GM21737 (cell line): ENCODE measurements at regions not wholly inside any gene's neighbourhood (a gene's known extent, or its start where the extent isn't known, plus 50 kb on each side); places are given as distances from the start of the nearest gene placed in this dataset.
"Not testable (repeated sequence)": the region's sequence is repeated elsewhere in the genome, so short reads cannot be mapped to it uniquely, and the experiment has no call there.

ENCODE experiments used
- ATAC-seq: cut with Tn5 transposase; IDR thresholded peaks from one replicate; pipeline ENCODE4 v1.9.1; 2021; ENCODE audit warnings: mild to moderate bottlenecking, moderate library complexity; ENCODE audit not compliant: unreplicated experiment

DNA sequence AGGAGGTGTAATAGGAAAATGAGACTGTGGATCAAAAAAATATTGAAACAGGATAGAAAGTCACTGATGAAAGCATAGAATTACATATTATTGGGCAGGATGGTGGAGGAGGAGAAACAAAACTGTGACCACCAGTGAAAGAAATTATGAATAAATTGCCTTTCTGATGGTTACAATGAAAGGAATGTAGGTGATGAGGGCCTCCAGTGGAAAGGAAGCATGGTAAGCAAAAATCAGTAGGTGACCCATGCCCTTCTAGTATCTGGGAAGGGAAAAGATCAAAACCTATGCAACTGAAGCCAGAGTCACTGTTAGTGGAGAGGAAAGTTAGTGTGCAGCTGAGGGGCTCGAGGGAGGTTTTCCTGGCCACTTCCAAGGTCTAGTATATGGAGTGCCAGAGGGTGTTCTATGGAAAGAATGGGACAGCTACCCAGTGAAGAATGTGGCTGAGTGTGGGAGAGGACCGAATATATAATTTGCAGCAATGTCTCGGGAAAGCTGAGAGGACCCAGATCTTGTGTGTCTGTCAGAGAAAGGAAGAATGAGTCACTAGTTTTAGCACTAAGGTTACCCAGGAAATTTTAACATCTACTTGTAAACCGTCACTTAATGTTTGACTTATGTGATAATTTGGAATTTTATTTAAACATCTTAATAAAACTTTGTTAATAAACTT lies 146.2 kb downstream of the NFKBIZ start:
- ATAC-seq: no peak

- ATAC-seq: peak; percentile 73
These were observed 147.5 kb downstream of the NFKBIZ start for GRCh38 chr3:101996832-101997231.

DNA sequence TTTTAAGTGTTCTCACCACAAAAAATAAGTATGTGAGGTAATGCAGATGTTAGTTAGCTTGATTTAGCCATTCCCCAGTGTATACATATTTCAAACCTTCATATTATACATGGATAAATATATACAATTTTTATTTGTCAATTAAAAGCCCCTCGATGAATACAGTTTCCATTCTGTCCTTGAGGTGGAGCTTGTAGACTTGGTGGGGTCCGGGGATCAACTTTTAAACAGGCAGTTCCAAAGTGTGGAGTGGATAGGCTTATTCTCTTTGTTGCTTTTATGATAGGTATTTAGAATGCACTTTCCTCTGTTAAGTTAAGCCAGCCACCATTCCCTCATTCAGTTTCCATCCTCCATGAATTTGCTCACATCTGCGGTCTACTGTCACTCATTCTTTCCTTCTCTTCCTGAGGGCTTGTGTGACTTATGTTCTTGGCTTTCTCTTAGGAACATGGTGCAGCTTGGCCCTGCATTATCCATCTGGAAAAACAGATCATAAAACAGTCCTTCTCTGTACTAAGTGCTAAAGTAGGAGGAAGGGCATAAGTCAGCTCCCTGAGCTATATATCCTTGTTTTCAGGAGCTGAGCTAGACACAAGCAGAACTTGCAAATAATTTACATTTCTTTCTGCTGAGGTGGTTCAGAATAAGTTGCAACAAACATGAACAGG lies 149.1 kb downstream of the NFKBIZ start:
- ATAC-seq: no peak

DNA sequence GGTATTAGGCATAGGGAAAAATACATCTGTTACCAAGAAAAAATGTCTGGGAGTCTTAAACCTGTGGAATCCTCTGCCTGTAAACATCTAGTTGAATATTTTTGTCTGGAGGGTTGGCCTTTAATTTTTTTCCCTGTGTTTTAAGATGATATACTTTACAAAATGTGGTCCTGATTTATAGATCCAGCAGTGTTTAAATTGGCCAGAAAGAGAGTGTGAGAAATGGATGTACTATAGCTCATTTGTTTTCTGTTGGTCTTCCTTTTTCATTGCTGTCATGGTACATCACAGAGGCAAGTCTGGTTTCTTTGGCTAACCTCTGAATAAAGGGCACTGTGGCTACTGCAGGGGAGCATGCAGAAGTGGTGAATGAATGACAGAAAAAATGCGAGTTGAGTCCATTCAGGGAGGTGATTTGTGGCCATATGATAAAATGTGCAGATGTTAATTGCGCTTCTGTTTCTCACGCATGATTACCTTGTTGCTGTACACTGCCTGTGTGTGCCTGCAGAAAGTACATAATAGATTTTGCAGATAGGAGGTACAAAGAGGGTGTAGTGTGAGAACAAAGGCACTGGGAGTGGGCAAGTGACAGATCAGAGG lies 150.0 kb downstream of the NFKBIZ start:
- ATAC-seq: no peak

GRCh38 chr3:102000620-102001209 lies 151.4 kb downstream of the NFKBIZ start:
- ATAC-seq: no peak

- no peak for ATAC-seq
These were observed 152.7 kb downstream of the NFKBIZ start for GRCh38 chr3:102002056-102002455.

DNA sequence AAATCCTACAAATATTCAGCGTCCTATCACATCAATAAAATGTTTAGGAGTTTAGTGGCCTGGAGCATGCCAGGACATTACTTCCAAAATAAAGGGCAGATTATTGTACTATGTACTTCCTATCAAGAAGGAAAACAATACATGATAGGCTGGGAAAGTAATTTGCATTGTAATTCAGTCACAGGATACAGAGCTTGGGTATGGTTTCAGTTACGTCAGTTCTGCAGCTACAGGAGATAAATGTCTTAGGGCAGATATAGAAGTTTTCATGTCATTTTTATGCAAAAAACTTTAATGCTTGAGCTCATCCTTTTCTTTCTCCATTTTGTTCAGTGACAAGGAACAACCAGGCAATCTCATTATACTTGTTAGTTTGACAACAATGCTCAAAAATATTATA lies 155.2 kb downstream of the NFKBIZ start:
- ATAC-seq: no peak

GRCh38 chr3:102005551-102005950 lies 156.2 kb downstream of the NFKBIZ start:
- no peak for ATAC-seq

DNA sequence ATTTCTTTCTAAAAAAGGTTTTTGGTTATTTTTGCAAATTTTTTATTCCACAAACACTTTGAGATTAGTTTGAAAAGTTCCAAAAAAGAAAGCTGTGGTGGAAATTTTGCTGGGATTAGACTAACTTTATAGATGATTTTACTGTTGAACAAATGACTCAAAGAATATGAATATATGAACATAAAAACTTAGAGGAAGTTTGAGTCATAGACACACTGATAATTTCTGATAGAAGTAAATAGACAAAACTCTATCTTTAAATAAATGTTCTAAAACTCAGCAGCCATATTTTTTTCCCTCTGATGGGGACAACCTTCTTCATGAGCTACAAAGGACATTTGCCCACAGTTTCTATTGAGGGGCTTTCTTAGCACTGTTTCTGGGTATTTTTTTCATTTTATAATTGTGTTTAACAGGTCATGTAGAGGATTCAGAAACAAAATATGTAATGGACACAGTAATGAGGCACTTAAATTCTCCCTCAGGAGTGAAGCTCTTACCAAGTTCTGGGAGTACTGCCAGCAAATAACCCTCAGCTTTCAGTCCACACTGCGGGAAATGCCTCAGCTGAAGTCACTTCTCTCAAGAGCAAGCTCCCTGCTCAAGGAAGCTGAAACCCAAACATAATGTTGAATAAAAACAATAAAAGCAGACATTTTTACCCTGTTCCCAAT lies 157.6 kb downstream of the NFKBIZ start:
- ATAC-seq: no peak

- ATAC-seq: not testable (repeated sequence)
These were observed 159.1 kb downstream of the NFKBIZ start for GRCh38 chr3:102008436-102008835.

DNA sequence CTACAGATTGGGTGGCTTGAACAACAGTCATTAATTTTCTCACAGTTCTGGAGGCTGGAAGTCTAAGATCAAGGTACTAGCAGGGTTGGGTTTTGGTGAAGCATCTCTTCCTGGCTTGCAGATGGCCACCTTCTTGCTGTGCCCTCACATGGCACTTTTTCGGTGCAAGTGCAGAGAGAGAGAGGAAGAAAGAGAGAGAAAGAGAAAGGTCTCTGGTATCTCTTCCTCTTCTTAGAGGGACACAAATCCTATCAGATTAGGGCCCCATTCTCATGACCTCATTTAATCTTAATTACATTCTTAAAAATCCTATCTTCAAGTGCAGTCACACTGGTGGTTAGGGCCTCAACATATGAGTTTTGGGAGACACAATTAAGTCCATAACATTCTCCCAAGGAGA lies 167.1 kb downstream of the NFKBIZ start:
- no peak for ATAC-seq

- ATAC-seq: no peak
These were observed 168.5 kb downstream of the NFKBIZ start for GRCh38 chr3:102017784-102018183.

GRCh38 chr3:102018551-102018950 lies 169.2 kb downstream of the NFKBIZ start:
- no peak for ATAC-seq

DNA sequence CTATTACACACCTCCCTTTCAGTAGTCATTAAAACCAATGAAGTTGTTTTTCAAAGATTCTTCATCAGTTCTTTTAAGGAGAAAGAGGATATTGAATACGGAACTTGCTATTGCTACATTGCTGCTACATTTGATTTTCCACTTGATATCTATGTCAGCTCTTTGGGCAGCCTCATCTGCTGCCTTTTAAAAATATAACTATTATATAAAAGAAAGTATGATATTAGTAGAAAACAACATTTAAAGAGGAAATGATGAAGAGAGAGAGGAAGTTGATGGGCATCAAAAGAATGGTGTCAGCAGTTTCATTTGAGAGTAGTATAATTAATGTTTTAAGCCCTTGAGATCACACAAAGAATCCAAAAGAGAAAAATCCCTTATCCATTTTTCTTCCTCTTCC lies 171.4 kb downstream of the NFKBIZ start:
- no peak for ATAC-seq

DNA sequence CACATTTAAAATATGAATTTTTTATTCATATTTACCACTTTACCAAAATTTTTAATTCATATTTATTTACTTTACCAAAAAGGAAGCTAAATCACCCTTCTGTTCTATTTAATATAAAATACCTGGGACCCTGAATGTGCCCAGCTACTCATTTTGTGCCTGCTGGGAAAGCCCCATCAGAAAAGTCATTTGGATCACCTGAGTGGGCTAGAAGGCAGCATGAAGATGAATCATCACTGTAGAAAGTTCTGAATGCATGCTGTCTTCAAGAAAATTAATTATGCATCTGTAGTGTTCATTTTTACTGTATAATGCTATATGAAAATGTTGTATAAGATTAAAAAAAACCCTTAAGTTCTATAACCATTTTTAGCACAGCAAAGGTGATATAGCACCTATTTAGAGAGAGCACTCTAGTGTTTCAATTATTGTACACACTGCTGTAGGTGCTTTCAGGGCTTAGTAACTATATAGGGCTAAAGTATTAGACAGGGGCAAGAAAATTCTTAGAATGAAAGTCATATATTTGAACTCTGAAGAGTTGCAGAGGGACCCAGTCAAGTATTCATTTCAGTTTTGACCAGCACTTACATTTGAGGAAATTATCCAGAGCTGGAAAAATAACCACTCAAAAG lies 175.1 kb downstream of the NFKBIZ start:
- no peak for ATAC-seq

DNA sequence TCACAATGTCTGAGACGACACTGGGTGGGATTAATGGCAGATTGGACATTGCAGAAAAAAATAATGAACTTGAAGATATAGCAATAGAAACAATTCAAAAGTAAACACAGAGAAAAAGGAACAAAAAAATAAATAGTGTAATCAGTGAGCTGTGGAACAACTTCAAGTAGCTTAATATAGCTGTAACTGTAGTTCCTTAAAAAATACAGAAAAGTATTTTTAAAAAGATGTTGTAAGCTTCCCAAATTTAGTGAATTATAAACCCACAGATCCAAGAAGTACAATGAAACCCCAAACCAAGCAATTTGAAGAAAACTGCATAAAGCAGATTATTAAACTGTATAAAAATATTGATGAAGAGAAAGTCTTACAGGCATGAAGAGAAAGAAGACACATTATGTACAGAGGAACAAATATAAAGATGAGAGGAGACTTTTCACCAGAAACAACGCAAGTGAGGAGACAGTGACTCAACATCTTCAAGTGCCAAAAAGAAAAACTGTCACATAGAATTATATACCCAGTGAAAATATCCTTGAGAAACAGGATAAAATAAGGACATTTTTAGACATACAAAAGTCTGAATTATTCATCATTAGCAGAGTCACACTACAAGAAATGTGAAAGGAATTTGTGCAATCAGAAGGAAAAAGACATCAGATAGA lies 176.4 kb downstream of the NFKBIZ start:
- ATAC-seq: no peak

DNA sequence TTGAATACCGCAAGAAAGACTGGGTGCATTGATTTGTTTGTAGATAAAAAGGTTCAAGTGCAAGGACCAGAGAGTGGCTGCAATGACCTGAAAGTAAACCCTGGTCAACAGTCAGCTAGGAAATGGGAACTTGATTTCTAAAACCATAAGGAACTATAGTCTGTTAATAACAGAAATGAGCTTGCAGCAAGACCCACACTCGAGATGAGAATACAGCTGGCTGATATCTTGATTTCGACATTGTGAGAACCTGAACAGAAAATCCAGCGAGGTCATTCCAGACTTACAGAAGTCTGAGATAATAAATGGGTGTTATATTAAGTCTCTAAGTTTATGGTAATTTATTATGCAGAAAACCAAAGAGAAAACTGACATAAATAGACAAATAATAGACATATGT lies 177.3 kb downstream of the NFKBIZ start:
- ATAC-seq: no peak

DNA sequence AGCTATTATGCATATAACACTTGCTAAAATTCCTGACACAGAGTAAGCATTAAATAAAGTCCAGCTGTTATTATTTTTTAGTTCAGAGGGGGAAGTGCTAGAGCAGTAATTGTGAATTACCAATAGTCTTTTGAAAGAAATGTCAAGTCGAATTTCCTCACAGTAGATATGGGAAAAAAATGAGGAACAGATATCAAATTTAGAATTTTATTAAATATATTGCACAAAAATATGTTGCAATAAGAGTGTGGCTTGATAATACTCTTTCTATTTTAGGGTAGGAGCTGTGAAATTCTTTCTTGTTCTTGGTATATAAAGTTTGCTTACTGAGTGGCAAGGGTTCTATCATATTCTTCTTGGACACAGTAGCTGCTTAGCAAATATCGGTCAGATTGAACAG lies 181.3 kb downstream of the NFKBIZ start:
- no peak for ATAC-seq

- no peak for ATAC-seq
These were observed 182.5 kb downstream of the NFKBIZ start for GRCh38 chr3:102031834-102032233.
